ENCODE measurements at regions not wholly inside any gene's neighbourhood (a gene's known extent, or its start where the extent isn't known, plus 50 kb on each side); places are given as distances from the start of the nearest gene placed in this dataset.

DNA sequence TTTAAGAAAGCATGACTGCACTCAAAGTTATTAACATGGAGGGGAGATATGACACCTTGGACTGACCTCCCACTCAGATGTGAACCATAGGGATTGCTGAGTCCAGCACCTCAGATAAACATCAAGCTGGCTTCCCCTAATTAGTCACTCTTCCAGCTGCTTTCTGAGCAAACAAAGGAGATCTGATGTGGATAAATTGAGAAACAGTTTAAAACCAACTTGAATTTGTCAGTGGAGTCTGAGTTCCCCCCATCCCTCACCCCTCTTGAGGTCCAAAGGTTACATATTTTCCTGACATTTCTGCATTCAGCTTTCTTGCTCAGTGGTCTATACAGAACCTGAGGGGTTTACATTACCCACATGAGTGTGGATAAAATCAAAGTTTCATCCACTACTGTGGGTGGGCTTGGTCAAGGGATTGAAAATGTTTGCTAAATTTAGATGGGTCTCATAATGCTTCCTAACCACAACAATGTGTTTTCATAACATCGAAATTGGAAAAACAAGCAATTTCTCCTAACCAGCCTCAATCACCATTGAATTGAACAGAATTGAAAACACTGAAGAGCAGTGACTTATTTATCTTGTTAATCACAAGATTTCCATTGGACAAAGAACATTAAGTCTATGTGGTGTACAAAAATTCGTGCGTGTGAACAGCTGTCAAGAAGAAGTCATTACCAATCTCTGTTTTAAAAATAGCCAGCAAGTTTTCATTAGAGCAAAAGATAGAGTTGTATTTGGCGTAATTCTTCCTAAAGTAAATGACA, 292.3 kb downstream of the METTL15 start:
- no peak for DNase-seq (ENCODE audit: low read depth in 1 of 2, low spot score in 1 of 2)
- Histone ChIP-seq H3K27me3 (ENCODE audit: insufficient read depth, poor library complexity, severe bottlenecking) (no peaks in the 10 kb centered on the region), H3K27ac (replicated peaks) (no peak overlapping the region), H3K4me3 (replicated peaks; ENCODE audit: insufficient read depth, low read length) (no peak overlapping the region)
- TF ChIP-seq, protein P1, sequence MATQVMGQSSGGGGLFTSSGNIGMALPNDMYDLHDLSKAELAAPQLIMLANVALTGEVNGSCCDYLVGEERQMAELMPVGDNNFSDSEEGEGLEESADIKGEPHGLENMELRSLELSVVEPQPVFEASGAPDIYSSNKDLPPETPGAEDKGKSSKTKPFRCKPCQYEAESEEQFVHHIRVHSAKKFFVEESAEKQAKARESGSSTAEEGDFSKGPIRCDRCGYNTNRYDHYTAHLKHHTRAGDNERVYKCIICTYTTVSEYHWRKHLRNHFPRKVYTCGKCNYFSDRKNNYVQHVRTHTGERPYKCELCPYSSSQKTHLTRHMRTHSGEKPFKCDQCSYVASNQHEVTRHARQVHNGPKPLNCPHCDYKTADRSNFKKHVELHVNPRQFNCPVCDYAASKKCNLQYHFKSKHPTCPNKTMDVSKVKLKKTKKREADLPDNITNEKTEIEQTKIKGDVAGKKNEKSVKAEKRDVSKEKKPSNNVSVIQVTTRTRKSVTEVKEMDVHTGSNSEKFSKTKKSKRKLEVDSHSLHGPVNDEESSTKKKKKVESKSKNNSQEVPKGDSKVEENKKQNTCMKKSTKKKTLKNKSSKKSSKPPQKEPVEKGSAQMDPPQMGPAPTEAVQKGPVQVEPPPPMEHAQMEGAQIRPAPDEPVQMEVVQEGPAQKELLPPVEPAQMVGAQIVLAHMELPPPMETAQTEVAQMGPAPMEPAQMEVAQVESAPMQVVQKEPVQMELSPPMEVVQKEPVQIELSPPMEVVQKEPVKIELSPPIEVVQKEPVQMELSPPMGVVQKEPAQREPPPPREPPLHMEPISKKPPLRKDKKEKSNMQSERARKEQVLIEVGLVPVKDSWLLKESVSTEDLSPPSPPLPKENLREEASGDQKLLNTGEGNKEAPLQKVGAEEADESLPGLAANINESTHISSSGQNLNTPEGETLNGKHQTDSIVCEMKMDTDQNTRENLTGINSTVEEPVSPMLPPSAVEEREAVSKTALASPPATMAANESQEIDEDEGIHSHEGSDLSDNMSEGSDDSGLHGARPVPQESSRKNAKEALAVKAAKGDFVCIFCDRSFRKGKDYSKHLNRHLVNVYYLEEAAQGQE (IDR thresholded peaks at IDR 0.05; ENCODE audit: insufficient replicate concordance, low read depth), result no peak
- no peak for TF ChIP-seq GABPA (IDR thresholded peaks at IDR 0.05; ENCODE audit: low read depth)

GRCh38 chr11:28393348-28393747, 285.2 kb downstream of the METTL15 start:
- H3K27ac ChIP-seq (replicated peaks), result no peak overlapping the region
- no peaks in the 10 kb centered on the region for H3K27me3 ChIP-seq (ENCODE audit: insufficient read depth, poor library complexity, severe bottlenecking)
- TF ChIP-seq GABPA (IDR thresholded peaks at IDR 0.05; ENCODE audit: low read depth) (no peak), POLR2AphosphoS5 (IDR thresholded peaks at IDR 0.05; ENCODE audit: low read depth) (no peak), SPI1 (IDR thresholded peaks at IDR 0.05; ENCODE audit: borderline replicate concordance, low read depth) (no peak)
- TF ChIP-seq, protein P1 (IDR thresholded peaks at IDR 0.05; ENCODE audit: insufficient replicate concordance, low read depth), result no peak
- TF ChIP-seq, protein P2, sequence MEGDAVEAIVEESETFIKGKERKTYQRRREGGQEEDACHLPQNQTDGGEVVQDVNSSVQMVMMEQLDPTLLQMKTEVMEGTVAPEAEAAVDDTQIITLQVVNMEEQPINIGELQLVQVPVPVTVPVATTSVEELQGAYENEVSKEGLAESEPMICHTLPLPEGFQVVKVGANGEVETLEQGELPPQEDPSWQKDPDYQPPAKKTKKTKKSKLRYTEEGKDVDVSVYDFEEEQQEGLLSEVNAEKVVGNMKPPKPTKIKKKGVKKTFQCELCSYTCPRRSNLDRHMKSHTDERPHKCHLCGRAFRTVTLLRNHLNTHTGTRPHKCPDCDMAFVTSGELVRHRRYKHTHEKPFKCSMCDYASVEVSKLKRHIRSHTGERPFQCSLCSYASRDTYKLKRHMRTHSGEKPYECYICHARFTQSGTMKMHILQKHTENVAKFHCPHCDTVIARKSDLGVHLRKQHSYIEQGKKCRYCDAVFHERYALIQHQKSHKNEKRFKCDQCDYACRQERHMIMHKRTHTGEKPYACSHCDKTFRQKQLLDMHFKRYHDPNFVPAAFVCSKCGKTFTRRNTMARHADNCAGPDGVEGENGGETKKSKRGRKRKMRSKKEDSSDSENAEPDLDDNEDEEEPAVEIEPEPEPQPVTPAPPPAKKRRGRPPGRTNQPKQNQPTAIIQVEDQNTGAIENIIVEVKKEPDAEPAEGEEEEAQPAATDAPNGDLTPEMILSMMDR (IDR thresholded peaks at IDR 0.05; ENCODE audit: insufficient read depth, low read length), result no peak
- H3K4me3 ChIP-seq (replicated peaks; ENCODE audit: insufficient read depth, low read length), result no peak overlapping the region
- no peak for DNase-seq (ENCODE audit: low read depth in 1 of 2, low spot score in 1 of 2)

GRCh38 chr11:28384418-28384817, 276.2 kb downstream of the METTL15 start:
- DNase-seq (ENCODE audit: low read depth in 1 of 2, low spot score in 1 of 2), result no peak
- H3K27me3 ChIP-seq (ENCODE audit: insufficient read depth, poor library complexity, severe bottlenecking), result no peaks in the 10 kb centered on the region
- TF ChIP-seq POLR2AphosphoS5 (IDR thresholded peaks at IDR 0.05; ENCODE audit: low read depth) (no peak), SPI1 (IDR thresholded peaks at IDR 0.05; ENCODE audit: borderline replicate concordance, low read depth) (no peak), GABPA (IDR thresholded peaks at IDR 0.05; ENCODE audit: low read depth) (no peak)
- TF ChIP-seq, protein P1 (IDR thresholded peaks at IDR 0.05; ENCODE audit: insufficient replicate concordance, low read depth), result no peak
- TF ChIP-seq, protein P2 (IDR thresholded peaks at IDR 0.05; ENCODE audit: insufficient read depth, low read length), result no peak
- H3K4me3 ChIP-seq (replicated peaks; ENCODE audit: insufficient read depth, low read length), result no peak overlapping the region
- no peak overlapping the region for H3K27ac ChIP-seq (replicated peaks)

All from HL-60 (cell line).